SKM-1 treated with dmso at 0.1 percent for 144 hours (cell line): ENCODE measurements at regions not wholly inside any gene's neighbourhood (a gene's known extent, or its start where the extent isn't known, plus 50 kb on each side); places are given as distances from the start of the nearest gene placed in this dataset.
"Not testable (repeated sequence)": the region's sequence is repeated elsewhere in the genome, so short reads cannot be mapped to it uniquely, and the experiment has no call there.

Experiments used
- DNase-seq: peaks from one replicate; lab custom pipeline; 2025; ENCODE audit not compliant: unreplicated experiment; lab: John Stamatoyannopoulos, UW

DNA sequence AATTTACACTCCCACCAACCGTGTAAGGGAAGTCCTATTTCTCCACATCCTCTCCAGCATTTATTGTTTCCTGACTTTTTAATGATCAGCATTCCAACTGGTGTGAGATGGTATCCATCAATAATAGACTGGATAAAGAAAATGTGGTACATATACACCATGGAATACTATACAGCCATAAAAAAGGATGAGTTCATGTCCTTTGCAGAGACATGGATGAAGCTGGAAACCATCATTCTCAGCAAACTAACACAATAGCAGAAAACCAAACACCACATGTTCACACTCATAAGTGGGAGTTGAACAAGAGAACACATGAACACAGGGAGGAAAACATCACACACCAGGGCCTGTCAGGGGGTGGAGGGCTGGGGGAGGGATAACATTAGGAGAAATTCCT lies 1290.6 kb upstream of the EYS start:
- not testable (repeated sequence) for DNase-seq

- DNase-seq = no peak
These were observed 1288.6 kb upstream of the EYS start for GRCh38 chr6:66995669-66996068.

- not testable (repeated sequence) for DNase-seq
These were observed 1286.7 kb upstream of the EYS start for GRCh38 chr6:66993708-66994107.

DNA sequence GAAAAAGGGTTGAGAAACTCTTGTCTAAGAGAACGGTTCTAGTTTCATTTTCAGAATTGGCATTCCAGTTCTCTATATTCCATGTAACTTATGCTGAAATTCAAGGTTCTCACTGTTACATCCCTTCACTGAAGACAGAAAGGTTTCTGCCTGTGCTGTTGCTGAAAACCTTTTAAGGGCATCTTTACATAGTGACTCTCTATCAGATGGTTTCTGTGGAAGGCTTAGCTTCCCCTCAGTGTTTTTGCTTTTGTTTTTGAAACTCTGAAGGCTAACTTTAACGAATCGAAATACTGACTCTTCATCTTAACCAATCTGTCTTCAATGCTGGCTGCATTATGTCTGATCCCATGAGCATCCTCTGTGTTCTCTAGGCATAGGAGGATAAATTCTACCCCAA lies 1286.2 kb upstream of the EYS start:
- DNase-seq = no peak

GRCh38 chr6:66992660-66993059 lies 1285.6 kb upstream of the EYS start:
- no peak for DNase-seq

DNA sequence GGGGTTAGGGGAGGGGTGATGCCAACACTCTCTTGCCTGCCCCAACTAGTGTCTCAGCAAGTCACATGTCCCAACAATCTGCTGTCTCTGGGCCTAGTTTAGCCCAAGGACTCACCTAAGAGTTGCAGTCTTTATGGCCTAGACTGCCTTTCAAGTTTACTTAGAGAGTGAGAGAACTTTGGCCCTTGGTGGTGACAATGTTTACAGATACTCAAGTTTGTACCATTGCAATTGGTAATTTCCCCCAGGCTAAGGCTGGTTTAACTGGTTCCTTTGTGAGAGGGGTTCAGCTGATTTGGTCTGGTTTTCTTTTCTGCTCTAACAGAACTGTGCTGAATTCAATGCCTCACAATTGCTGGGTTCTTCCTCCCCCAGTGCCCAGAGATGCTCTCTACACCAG lies 1279.9 kb upstream of the EYS start:
- no peak for DNase-seq

DNA sequence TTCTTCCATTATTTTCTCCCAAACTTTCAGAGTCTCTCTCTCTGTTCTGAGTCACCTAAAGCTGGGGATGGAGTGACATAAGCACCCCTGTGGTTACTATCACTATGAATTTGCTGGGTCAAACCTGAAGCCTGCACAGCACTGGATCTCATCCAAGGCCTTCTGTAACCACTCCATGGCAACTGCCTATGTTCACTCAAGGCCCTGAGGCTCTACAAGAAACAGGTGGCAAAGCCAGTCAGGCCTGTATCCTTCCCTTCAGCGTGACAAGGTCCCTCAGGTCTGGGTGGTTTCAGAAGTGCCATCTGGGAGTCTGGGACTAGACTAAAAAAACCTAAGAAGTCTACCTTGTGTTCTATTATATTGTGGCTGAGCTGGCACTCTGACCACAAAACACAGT lies 1278.8 kb upstream of the EYS start:
- DNase-seq = no peak

DNA sequence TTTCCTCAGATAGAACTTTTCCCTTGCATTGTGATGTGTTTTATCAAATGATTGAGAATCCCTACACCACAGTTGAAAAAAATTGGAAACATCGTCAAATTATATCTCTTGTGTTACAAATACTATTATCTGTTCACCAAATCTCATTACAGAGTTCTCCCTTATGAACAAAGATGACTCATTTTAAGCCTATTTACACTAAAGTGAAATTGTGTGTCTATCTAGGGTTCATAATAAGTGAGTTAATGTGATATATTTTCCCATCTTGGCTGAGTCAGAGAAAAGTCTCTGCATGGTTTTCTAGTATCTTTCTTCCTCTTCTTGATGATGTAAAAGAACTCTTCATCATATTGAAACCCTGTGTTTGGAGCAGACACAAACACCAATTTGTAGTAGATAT lies 1263.3 kb upstream of the EYS start:
- DNase-seq = no peak

- DNase-seq = no peak
These were observed 1258.2 kb upstream of the EYS start for GRCh38 chr6:66965227-66965626.

- no peak for DNase-seq
These were observed 1257.2 kb upstream of the EYS start for GRCh38 chr6:66964216-66964615.

DNA sequence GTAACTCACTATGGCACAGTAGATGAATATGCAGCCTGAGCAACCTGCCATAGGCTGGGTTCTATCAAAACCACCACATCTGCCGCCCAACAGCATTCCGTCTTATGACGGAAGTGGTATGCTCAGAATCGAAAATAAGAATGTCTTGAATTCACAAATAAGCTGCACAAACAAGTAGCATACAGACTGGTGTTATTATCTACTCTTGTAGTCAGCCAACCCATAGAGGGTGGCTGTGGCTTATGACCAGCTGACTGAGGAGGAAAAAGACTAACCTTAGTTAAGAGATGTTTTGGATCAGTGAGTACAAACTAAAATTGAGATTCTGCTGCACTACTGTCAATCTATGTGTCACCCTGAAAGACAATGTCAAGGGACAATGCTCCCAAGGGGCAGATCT lies 1255.1 kb upstream of the EYS start:
- no peak for DNase-seq

- DNase-seq = no peak
These were observed 1254.2 kb upstream of the EYS start for GRCh38 chr6:66961191-66961590.

DNA sequence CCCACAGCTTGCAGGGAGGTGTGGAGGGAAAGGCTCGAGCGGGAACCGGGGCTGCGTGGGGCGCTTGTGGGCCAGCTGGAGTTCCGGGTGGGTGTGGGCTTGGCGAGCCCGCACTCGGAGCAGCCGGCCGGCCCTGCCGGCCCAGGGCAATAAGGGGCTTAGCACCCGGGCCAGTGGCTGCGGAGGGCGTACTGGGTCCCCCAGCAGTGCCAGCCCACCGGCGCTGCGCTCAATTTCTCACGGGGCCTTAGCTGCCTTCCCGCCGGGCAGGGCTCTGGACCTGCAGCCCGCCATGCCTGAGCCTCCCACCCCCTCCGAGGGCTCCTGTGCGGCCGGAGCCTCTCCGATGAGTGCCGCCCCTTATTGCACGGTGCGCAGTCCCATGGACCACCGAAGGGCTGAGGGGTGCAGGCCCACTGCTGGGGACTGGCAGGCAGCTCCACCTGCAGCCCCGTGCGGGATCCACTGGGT lies 1242.2 kb upstream of the EYS start:
- no peak for DNase-seq

GRCh38 chr6:66948106-66948505 lies 1241.1 kb upstream of the EYS start:
- no peak for DNase-seq

DNA sequence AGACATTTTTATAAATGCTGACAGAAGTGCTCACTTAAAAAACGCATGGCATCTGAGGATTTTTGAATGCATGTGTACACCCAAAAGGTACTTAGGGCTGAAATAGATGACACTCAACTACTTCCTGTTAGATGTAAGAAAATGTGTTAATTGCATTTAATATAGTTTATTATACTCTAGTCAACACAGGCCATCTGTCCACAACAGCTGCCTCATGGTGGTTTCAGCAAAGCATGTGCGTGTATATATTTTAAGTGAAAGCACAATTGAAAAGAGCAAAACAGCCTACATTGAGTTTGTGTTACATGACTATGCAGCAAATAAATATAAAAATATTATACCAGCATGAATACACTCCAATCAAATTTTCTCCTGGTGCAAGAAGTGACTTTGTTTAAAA lies 1233.0 kb upstream of the EYS start:
- DNase-seq = no peak

- DNase-seq = no peak
These were observed 1230.2 kb upstream of the EYS start for GRCh38 chr6:66937180-66937579.

DNA sequence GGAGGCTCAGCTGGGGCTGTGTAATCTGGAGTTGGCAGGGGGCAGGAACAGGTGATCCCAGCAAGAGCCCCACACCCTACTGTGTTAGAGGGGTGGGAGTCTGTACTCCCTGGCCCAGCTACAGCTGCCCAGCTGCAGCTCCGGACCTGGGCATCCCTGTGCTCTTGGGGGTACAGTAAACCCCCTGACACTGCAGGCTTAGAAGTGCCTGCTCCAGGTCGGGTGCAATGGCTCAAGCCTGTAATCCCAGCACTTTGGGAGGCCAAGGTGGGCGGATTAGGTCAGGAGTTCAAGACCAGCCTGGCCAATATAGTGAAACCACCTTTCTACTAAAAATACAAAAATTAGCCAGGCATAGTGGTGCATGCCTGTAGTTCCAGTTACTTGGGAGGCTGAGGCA lies 1228.6 kb upstream of the EYS start:
- no peak for DNase-seq

DNA sequence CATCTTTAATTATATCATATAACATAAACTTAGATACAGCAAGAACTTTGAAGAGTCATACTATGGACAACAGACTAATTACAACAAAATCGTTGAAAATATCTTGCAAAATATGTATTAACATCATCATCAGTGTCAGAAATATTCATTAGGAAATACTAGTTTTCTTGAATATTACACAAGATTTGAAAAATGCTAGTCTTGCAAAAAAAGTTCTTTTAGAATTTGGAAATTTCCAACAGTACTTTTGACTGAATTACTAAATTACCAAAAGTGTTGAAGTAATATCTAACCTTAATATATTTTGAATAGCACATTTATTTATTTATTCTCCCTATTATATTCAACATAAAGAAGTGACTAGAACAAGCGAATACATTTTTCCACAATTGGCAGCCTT lies 1224.8 kb upstream of the EYS start:
- DNase-seq = no peak

GRCh38 chr6:66930559-66931290 lies 1223.7 kb upstream of the EYS start:
- DNase-seq = no peak

- no peak for DNase-seq
These were observed 1219.0 kb upstream of the EYS start for GRCh38 chr6:66926060-66926459.

DNA sequence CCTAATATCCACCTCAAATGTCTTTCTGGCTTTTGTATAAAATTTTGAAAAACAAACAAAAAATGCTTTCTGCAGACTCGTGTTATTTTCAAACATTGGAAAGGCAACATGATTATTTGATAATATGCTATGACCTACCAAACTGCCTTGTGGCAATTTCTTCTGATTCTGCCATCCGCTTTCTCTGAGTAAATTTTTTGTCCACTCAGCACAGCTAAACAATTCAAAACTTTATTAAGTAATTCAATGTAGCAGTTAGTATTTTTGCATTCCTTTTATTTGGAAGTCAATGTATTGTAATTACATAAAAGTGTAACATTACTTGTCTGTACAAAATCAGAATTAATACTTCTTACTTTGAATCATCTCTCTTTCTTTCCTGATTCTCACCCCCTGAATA lies 1206.6 kb upstream of the EYS start:
- DNase-seq = no peak

DNA sequence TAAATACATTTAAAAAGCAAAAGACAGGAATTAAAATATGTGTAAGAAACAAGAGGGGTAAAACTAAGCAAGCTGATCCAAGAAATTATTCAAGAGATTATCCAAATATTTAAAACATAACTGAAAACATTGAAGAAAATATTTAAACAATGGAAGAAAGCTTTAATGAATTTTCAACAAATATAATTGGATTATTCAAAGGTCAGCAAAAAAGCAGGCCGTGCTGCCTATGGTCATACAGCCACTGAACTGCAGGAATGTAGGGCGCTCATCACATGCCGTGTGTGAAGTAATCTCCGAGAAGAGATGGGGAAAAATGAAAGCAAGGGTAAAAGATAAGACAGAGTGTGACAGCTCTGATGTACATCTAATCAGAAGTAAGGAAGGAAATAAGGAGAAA lies 1195.4 kb upstream of the EYS start:
- DNase-seq = no peak
